ENCODE measurements at regions not wholly inside any gene's neighbourhood (a gene's known extent, or its start where the extent isn't known, plus 50 kb on each side); places are given as distances from the start of the nearest gene placed in this dataset.

- POLR2A ChIA-PET: no interaction called here
- Mint-ChIP-seq H3K36me3 (ENCODE audit: insufficient read depth, unreplicated experiment) (no peaks in the 10 kb centered on the region), H3K9me3 (ENCODE audit: unreplicated experiment) (no peaks in the 10 kb centered on the region), H3K27ac (ENCODE audit: unreplicated experiment) (no peak overlapping the region), H3K27me3 (ENCODE audit: insufficient read depth, unreplicated experiment) (peaks cover 2% of the 10 kb centered on the region), H3K4me3 (ENCODE audit: unreplicated experiment) (no peak overlapping the region), H3K4me1 (ENCODE audit: low read depth, unreplicated experiment) (no peaks in the 10 kb centered on the region)
- TF ChIP-seq CTCF (IDR thresholded peaks at IDR 0.05; ENCODE audit: insufficient read depth in 1 of 2, low read depth in 1 of 2, low read length in 1 of 2, severe bottlenecking in 1 of 2, unreplicated experiment in 1 of 2): no peak
- CTCF ChIA-PET: no interaction called here
- Histone ChIP-seq H3K4me1 (no peaks in the 10 kb centered on the region), H3K9me3 (peaks cover 5% of the 10 kb centered on the region; the same call in 1 of the 2 replicates), H3K4me3 (ENCODE audit: low read depth, low read length) (no peak overlapping the region), H3K36me3 (ENCODE audit: control insufficient read depth, insufficient read depth, low read length) (no peaks in the 10 kb centered on the region), H3K27me3 (replicated peaks; ENCODE audit: control insufficient read depth, insufficient read depth, low read length) (no peaks in the 10 kb centered on the region)
- no TSS peak for BruUV-seq (replicated peaks)
- intact Hi-C loops (cut with micrococcal nuclease; ENCODE audit: unreplicated experiment): no loop called here
- no peak for DNase-seq
Observed at GRCh38 chr10:7007600-7008190, 403.1 kb downstream of the SFMBT2 start.

GRCh38 chr10:7006566-7006965 is 404.3 kb downstream of the SFMBT2 start:
- ChIA-PET POLR2A (no interaction called here), CTCF (no interaction called here)
- Histone ChIP-seq H3K4me1 (no peaks in the 10 kb centered on the region), H3K27me3 (replicated peaks; ENCODE audit: control insufficient read depth, insufficient read depth, low read length) (no peaks in the 10 kb centered on the region), H3K9me3 (peaks cover 5% of the 10 kb centered on the region; the same call in 1 of the 2 replicates), H3K4me3 (ENCODE audit: low read depth, low read length) (no peak overlapping the region), H3K36me3 (ENCODE audit: control insufficient read depth, insufficient read depth, low read length) (no peaks in the 10 kb centered on the region)
- no peak overlapping the region for H3K27ac Mint-ChIP-seq (ENCODE audit: unreplicated experiment)
- no peaks in the 10 kb centered on the region for H3K9me3 Mint-ChIP-seq (ENCODE audit: unreplicated experiment)
- intact Hi-C loops (cut with micrococcal nuclease; ENCODE audit: unreplicated experiment): no loop called here
- no TSS peak for BruUV-seq (replicated peaks)
- TF ChIP-seq CTCF (IDR thresholded peaks at IDR 0.05; ENCODE audit: insufficient read depth in 1 of 2, low read depth in 1 of 2, low read length in 1 of 2, severe bottlenecking in 1 of 2, unreplicated experiment in 1 of 2): no peak
- no peaks in the 10 kb centered on the region for H3K36me3 Mint-ChIP-seq (ENCODE audit: insufficient read depth, unreplicated experiment)
- no peak for DNase-seq
- no peaks in the 10 kb centered on the region for H3K4me1 Mint-ChIP-seq (ENCODE audit: low read depth, unreplicated experiment)
- no peak overlapping the region for H3K4me3 Mint-ChIP-seq (ENCODE audit: unreplicated experiment)
- peaks cover 2% of the 10 kb centered on the region for H3K27me3 Mint-ChIP-seq (ENCODE audit: insufficient read depth, unreplicated experiment)

GRCh38 chr10:7003831-7004395 is 406.9 kb downstream of the SFMBT2 start:
- Histone ChIP-seq H3K9me3 (peaks cover 5% of the 10 kb centered on the region; the same call in 1 of the 2 replicates), H3K27me3 (replicated peaks; ENCODE audit: control insufficient read depth, insufficient read depth, low read length) (no peaks in the 10 kb centered on the region), H3K4me3 (ENCODE audit: low read depth, low read length) (no peak overlapping the region), H3K4me1 (no peaks in the 10 kb centered on the region), H3K36me3 (ENCODE audit: control insufficient read depth, insufficient read depth, low read length) (no peaks in the 10 kb centered on the region)
- ChIA-PET POLR2A (no interaction called here), CTCF (no interaction called here)
- no peaks in the 10 kb centered on the region for H3K9me3 Mint-ChIP-seq (ENCODE audit: unreplicated experiment)
- DNase-seq: no peak
- BruUV-seq (replicated peaks): no TSS peak
- peaks cover 3% of the 10 kb centered on the region for H3K27me3 Mint-ChIP-seq (ENCODE audit: insufficient read depth, unreplicated experiment)
- no peaks in the 10 kb centered on the region for H3K36me3 Mint-ChIP-seq (ENCODE audit: insufficient read depth, unreplicated experiment)
- H3K27ac Mint-ChIP-seq (ENCODE audit: unreplicated experiment): no peak overlapping the region
- intact Hi-C loops (cut with micrococcal nuclease; ENCODE audit: unreplicated experiment): no loop called here
- no peak for TF ChIP-seq CTCF (IDR thresholded peaks at IDR 0.05; ENCODE audit: insufficient read depth in 1 of 2, low read depth in 1 of 2, low read length in 1 of 2, severe bottlenecking in 1 of 2, unreplicated experiment in 1 of 2)
- no peak overlapping the region for H3K4me3 Mint-ChIP-seq (ENCODE audit: unreplicated experiment)
- no peaks in the 10 kb centered on the region for H3K4me1 Mint-ChIP-seq (ENCODE audit: low read depth, unreplicated experiment)
